ENCODE measurements at regions not wholly inside any gene's neighbourhood (a gene's known extent, or its start where the extent isn't known, plus 50 kb on each side); places are given as distances from the start of the nearest gene placed in this dataset.

DNA sequence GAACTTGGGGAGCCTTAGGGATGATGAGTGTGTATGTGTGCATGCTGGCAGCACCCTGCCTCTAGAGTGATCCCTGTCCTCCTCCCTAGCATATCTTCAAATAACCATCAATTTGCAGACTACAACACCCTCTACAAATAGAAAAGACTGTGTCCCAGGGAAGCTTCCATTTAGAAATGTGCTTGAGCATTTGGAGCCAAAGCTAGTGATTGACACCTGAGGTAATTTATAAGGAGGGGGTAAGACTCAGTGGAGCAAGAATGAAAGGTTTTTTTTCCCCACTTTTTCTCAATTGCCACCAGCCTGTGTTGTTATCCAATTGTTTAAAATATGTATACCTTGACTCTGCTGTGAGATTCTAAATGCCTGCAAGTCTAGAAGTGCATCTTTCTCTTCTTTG, 286.0 kb upstream of the SLC14A2 start:
- TF ChIP-seq MXI1 (IDR thresholded peaks at IDR 0.05; ENCODE audit: borderline replicate concordance, low read depth, low read length) = no peak
- TF ChIP-seq RCOR1 (IDR thresholded peaks at IDR 0.05; ENCODE audit: insufficient replicate concordance, low read length) = no peak

Data from IMR-90 (cell line).